Tibial nerve (tissue), 4 donors: ENCODE measurements at regions not wholly inside any gene's neighbourhood (a gene's known extent, or its start where the extent isn't known, plus 50 kb on each side); places are given as distances from the start of the nearest gene placed in this dataset.

Experiments
- DNase-seq, 2 donors: peaks; one replicate each; pipeline ENCODE4 v3.0.0-alpha.2; 2019; ENCODE audit warnings: low spot score in 2 of 2
- H3K27ac ChIP-seq, 4 donors: fragments of 200-600 bp; sonication (generic) in 3 of 4; one replicate each; pipeline ENCODE4 v1.5.1; 2017 to 2019; ENCODE audit warnings: mild to moderate bottlenecking in 1 of 4
- H3K27me3 ChIP-seq, 2 donors: fragments of 200-600 bp; sonication (generic) in 1 of 2; one replicate each; pipeline versions ENCODE4 v1.5.1 to v1.6.0; 2017 to 2019
- H3K36me3 ChIP-seq, 3 donors: fragments of 200-600 bp; sonication (generic); one replicate each; pipeline ENCODE4 v1.5.1; 2018 to 2019
- H3K4me1 ChIP-seq, 4 donors: fragments of 200-600 bp; sonication (generic) in 3 of 4; one replicate each; pipeline ENCODE4 v1.5.1; 2017 to 2019
- H3K4me3 ChIP-seq, 4 donors: fragments of 200-600 bp; sonication (generic) in 3 of 4; one replicate each; pipeline ENCODE4 v1.5.1; 2017 to 2019; ENCODE audit warnings: mild to moderate bottlenecking in 1 of 4, moderate library complexity in 1 of 4
- H3K9me3 ChIP-seq, 4 donors: fragments of 200-600 bp; sonication (generic) in 3 of 4; one replicate each; pipeline ENCODE4 v1.5.1; 2017 to 2019
- EP300 ChIP-seq, 2 donors: sonication (generic); formaldehyde crosslinking; IDR thresholded peaks; one replicate each; pipeline ENCODE4 v1.6.1; 2017; ENCODE audit warnings: antibody characterized with exemption in 2 of 2, mild to moderate bottlenecking in 1 of 2
- POLR2A ChIP-seq, 2 donors: fragments of 450-650 bp; IDR thresholded peaks; one replicate each; pipeline ENCODE4 v1.6.1; 2017; ENCODE audit warnings: antibody characterized with exemption in 2 of 2, mild to moderate bottlenecking in 2 of 2, moderate library complexity in 2 of 2
- WGBS, 2 donors: methylation state at CpG; one replicate each; pipeline ENCODE4 v1.1.5; 2018; 5-methylcytosine and 5-hydroxymethylcytosine counted together
- TF ChIP-seq, protein P1 (sequence below), 5 experiments: fragments of 200-600 bp in 3 of 5; fragments of 450-650 bp in 2 of 5; sonication (generic) in 3 of 5; IDR thresholded peaks; one replicate each; pipeline ENCODE4 v1.5.1; 2016 to 2019; ENCODE audit warnings: antibody characterized with exemption in 5 of 5, mild to moderate bottlenecking in 3 of 5, moderate library complexity in 2 of 5

- Histone ChIP-seq H3K36me3 (no peaks in the 10 kb centered on the region), H3K27me3 (no peaks in the 10 kb centered on the region), H3K4me1 (no peaks in the 10 kb centered on the region), H3K9me3 (no peaks in the 10 kb centered on the region), H3K4me3 (no peak overlapping the region), H3K27ac (no peak overlapping the region)
- TF ChIP-seq POLR2A (IDR thresholded peaks at IDR 0.05) (no peak), EP300 (IDR thresholded peaks at IDR 0.05) (no peak)
- TF ChIP-seq, protein P1, sequence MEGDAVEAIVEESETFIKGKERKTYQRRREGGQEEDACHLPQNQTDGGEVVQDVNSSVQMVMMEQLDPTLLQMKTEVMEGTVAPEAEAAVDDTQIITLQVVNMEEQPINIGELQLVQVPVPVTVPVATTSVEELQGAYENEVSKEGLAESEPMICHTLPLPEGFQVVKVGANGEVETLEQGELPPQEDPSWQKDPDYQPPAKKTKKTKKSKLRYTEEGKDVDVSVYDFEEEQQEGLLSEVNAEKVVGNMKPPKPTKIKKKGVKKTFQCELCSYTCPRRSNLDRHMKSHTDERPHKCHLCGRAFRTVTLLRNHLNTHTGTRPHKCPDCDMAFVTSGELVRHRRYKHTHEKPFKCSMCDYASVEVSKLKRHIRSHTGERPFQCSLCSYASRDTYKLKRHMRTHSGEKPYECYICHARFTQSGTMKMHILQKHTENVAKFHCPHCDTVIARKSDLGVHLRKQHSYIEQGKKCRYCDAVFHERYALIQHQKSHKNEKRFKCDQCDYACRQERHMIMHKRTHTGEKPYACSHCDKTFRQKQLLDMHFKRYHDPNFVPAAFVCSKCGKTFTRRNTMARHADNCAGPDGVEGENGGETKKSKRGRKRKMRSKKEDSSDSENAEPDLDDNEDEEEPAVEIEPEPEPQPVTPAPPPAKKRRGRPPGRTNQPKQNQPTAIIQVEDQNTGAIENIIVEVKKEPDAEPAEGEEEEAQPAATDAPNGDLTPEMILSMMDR (IDR thresholded peaks at IDR 0.05), result no peak
- no peak for DNase-seq
- 65 to 79% methylated on average over 6 of the region's 6 CpGs for WGBS, 2 donors
Measured at GRCh38 chr5:66246608-66247007, 102.5 kb downstream of the SREK1 start.

- Histone ChIP-seq H3K4me1 (no peaks in the 10 kb centered on the region), H3K4me3 (no peak overlapping the region), H3K27ac (no peak overlapping the region), H3K36me3 (no peaks in the 10 kb centered on the region), H3K27me3 (no peaks in the 10 kb centered on the region), H3K9me3 (no peaks in the 10 kb centered on the region)
- 43 to 58% methylated on average over 4 of the region's 4 CpGs for WGBS, 2 donors
- no peak for TF ChIP-seq EP300 (IDR thresholded peaks at IDR 0.05)
- TF ChIP-seq, protein P1 (IDR thresholded peaks at IDR 0.05), result no peak
- TF ChIP-seq POLR2A (IDR thresholded peaks at IDR 0.05), result no peak
- no peak for DNase-seq
Measured at GRCh38 chr5:66247176-66247960, 103.3 kb downstream of the SREK1 start.

DNA sequence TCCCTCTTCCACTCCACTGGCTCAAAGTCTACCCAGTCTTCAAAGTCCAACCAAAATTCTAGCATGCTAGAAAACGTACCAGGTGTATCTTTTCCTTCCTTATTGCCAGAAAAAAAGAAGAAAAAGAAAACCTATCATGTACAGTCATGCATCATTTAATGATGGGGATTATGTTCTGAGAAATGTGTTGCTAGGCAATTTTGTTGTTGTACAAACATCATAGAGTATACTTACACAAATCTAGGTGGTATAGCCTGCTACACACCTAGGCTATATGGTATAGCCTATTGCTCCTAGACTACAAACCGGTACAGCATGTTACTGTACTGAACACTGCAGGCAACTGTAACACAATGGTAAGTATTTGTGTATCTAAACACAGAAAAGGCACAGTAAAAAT, 104.8 kb downstream of the SREK1 start:
- Histone ChIP-seq H3K36me3 (no peaks in the 10 kb centered on the region), H3K27me3 (no peaks in the 10 kb centered on the region), H3K9me3 (no peaks in the 10 kb centered on the region), H3K27ac (no peak overlapping the region), H3K4me3 (no peak overlapping the region), H3K4me1 (no peaks in the 10 kb centered on the region)
- WGBS, 2 donors, result 65 to 70% methylated on average over 2 of the region's 2 CpGs
- TF ChIP-seq POLR2A (IDR thresholded peaks at IDR 0.05), result no peak
- TF ChIP-seq EP300 (IDR thresholded peaks at IDR 0.05), result no peak
- TF ChIP-seq, protein P1 (IDR thresholded peaks at IDR 0.05), result no peak
- no peak for DNase-seq

GRCh38 chr5:66249920-66250319, 105.8 kb downstream of the SREK1 start:
- no peak for DNase-seq
- Histone ChIP-seq H3K27me3 (no peaks in the 10 kb centered on the region), H3K4me1 (no peaks in the 10 kb centered on the region), H3K27ac (no peak overlapping the region), H3K9me3 (no peaks in the 10 kb centered on the region), H3K4me3 (no peak overlapping the region), H3K36me3 (no peaks in the 10 kb centered on the region)
- WGBS, 2 donors, result 72 to 85% methylated on average over 4 of the region's 4 CpGs
- no peak for TF ChIP-seq EP300 (IDR thresholded peaks at IDR 0.05)
- no peak for TF ChIP-seq POLR2A (IDR thresholded peaks at IDR 0.05)
- TF ChIP-seq, protein P1 (IDR thresholded peaks at IDR 0.05), result no peak

DNA sequence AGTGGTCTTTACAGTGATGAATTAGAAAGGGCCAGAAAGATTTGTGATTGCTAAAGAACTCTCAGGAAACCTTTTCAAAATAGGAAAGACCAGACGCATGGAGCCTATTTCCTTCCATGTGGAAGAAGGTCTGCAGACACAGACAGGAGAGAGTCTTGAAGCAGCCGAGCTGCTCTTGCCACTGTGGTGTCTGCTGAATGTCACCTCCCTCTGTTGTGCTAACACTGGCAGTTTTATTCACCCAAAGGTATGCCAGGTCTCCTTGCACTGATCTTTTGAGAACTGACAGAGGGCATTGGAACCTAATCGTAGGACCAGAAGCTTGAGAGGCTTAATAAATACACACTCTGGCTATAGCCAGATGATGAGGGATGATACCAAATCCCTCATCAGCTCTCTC, 108.7 kb downstream of the SREK1 start:
- H3K4me1 ChIP-seq, result no peaks in the 10 kb centered on the region
- DNase-seq, result no peak
- H3K27ac ChIP-seq, result no peak overlapping the region
- 63 to 66% methylated on average over 3 of the region's 3 CpGs for WGBS, 2 donors
- H3K4me3 ChIP-seq, result no peak overlapping the region
- H3K27me3 ChIP-seq, result no peaks in the 10 kb centered on the region
- no peaks in the 10 kb centered on the region for H3K36me3 ChIP-seq
- H3K9me3 ChIP-seq, result no peaks in the 10 kb centered on the region
- TF ChIP-seq POLR2A (IDR thresholded peaks at IDR 0.05), result no peak
- TF ChIP-seq, protein P1 (IDR thresholded peaks at IDR 0.05), result no peak
- no peak for TF ChIP-seq EP300 (IDR thresholded peaks at IDR 0.05)
